ENCODE measurements at regions not wholly inside any gene's neighbourhood (a gene's known extent, or its start where the extent isn't known, plus 50 kb on each side); places are given as distances from the start of the nearest gene placed in this dataset.

DNA sequence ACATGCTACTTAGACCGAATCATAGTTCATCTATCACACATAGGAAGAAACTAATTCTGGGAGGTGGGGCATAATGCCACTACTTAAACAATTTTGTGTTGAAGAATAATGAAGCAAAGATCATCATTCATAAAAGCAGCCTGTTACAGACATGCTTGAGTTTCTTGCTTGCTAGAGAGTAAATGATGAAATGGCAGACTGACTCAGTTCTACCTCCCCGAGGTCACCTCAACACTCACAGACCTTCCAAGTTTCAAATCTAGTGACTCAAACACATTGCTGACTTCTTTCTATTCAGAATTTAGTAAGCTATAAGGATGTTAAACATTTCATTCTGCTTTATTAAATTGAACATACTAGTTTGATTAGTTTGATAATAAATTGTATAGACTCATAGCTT is 636.5 kb upstream of the FRG1 start:
- no peak overlapping the region for H3K9ac ChIP-seq (ENCODE audit: low read depth, low read length)
- no peak overlapping the region for H3K27ac ChIP-seq (ENCODE audit: low read depth, low read length)
- H3K4me3 ChIP-seq (ENCODE audit: low read length) = no peak overlapping the region
- H3K27me3 ChIP-seq (ENCODE audit: insufficient read depth, low read length) = no peaks in the 10 kb centered on the region
- WGBS = no CpG with 5 or more reads among the region's 2 CpGs
- H3K36me3 ChIP-seq (ENCODE audit: insufficient read depth, low read length) = no peaks in the 10 kb centered on the region
- no peaks in the 10 kb centered on the region for H3K4me1 ChIP-seq (ENCODE audit: insufficient read depth, low read length)
- H3K9me3 ChIP-seq (ENCODE audit: insufficient read depth, low read depth, low read length) = no peaks in the 10 kb centered on the region

DNA sequence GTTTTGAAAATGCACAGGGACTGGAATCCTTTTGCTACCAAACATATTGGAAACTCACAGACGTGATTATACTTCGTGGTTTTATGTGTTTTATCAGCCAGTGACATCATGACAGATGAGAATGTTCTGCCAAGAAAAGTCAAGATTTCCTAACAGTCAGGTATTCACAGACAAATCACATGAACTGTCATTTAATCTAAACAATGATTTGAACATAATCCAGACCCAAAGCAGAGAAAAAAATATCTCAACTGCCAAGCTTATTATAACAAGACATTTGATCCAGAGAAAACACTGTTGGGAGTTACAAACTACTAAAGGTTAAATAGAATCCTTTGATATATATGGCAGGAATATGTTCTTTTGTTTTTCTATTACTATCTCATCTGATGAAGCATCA is 635.9 kb upstream of the FRG1 start:
- H3K9ac ChIP-seq (ENCODE audit: low read depth, low read length) = no peak overlapping the region
- no peaks in the 10 kb centered on the region for H3K9me3 ChIP-seq (ENCODE audit: insufficient read depth, low read depth, low read length)
- no peak overlapping the region for H3K4me3 ChIP-seq (ENCODE audit: low read length)
- H3K27ac ChIP-seq (ENCODE audit: low read depth, low read length) = no peak overlapping the region
- no peaks in the 10 kb centered on the region for H3K27me3 ChIP-seq (ENCODE audit: insufficient read depth, low read length)
- 90% methylated on average over 2 of the region's 2 CpGs for WGBS
- H3K4me1 ChIP-seq (ENCODE audit: insufficient read depth, low read length) = no peaks in the 10 kb centered on the region
- H3K36me3 ChIP-seq (ENCODE audit: insufficient read depth, low read length) = no peaks in the 10 kb centered on the region

DNA sequence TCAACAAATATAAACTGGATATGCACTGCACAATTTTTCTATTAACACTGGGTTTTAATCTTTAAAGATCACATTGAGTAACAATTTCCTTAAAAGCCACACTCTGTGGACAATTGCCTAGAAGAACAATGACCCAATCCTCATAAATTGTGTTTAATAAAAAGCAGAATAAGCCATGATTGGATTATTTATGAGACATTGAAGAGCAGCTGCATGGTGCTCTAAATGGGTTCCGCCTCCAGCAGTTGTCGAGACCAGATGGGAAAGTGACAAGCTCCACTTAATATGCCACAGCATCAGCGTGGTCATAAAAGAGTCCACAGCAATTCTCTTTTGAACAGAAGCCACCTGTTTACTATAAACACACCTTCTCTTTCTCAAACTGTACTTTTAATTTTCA is 635.2 kb upstream of the FRG1 start:
- Histone ChIP-seq H3K27ac (ENCODE audit: low read depth, low read length) (no peak overlapping the region), H3K9me3 (ENCODE audit: insufficient read depth, low read depth, low read length) (no peaks in the 10 kb centered on the region), H3K36me3 (ENCODE audit: insufficient read depth, low read length) (no peaks in the 10 kb centered on the region), H3K9ac (ENCODE audit: low read depth, low read length) (no peak overlapping the region), H3K4me1 (ENCODE audit: insufficient read depth, low read length) (no peaks in the 10 kb centered on the region), H3K4me3 (ENCODE audit: low read length) (no peak overlapping the region), H3K27me3 (ENCODE audit: insufficient read depth, low read length) (no peaks in the 10 kb centered on the region)
- 92% methylated on average over 3 of the region's 3 CpGs for WGBS

DNA sequence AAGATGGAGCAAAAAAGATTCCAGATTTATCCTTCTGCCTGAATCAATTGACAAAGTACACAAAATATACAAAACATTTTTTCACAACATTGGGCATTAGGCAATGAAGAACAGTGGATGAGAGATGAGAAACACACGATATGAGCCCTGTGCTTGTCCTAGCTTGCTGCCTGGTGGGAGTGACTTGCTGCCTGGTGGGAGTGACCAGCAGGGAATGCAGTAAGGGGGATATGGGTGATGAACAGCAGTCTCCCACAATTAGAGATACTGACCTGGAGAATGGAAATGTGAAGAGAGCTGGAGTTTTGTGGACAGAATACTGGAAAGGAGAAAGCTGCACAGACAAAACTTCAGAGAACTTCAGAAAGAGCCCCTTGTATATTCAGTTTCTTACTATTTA is 629.4 kb upstream of the FRG1 start:
- no peak overlapping the region for H3K27ac ChIP-seq (ENCODE audit: low read depth, low read length)
- H3K9ac ChIP-seq (ENCODE audit: low read depth, low read length) = no peak overlapping the region
- 63% methylated on average over 1 of the region's 1 CpG for WGBS
- H3K4me1 ChIP-seq (ENCODE audit: insufficient read depth, low read length) = no peaks in the 10 kb centered on the region
- no peaks in the 10 kb centered on the region for H3K27me3 ChIP-seq (ENCODE audit: insufficient read depth, low read length)
- H3K9me3 ChIP-seq (ENCODE audit: insufficient read depth, low read depth, low read length) = no peaks in the 10 kb centered on the region
- H3K4me3 ChIP-seq (ENCODE audit: low read length) = no peak overlapping the region
- H3K36me3 ChIP-seq (ENCODE audit: insufficient read depth, low read length) = no peaks in the 10 kb centered on the region

DNA sequence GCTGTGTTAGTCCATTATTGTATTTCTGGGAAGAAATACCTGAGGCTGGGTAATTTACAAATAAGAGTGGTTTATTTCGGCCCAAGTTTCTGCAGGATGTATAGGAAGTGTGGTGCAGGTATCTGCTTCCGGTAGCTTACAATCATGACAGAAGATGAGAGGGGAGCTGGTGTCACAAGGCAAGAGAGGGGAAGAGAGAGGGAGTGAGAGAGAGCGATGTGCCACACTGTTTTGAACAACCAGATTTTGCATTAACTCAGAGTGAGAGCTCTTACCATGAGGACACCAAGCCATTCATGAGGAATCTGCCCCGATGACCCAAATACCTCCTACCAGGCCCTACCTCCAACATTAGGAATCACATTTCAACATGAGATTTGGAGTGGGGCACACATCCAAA is 627.6 kb upstream of the FRG1 start:
- WGBS = 81% methylated on average over 4 of the region's 4 CpGs
- H3K27me3 ChIP-seq (ENCODE audit: insufficient read depth, low read length) = no peaks in the 10 kb centered on the region
- H3K4me3 ChIP-seq (ENCODE audit: low read length) = no peak overlapping the region
- no peaks in the 10 kb centered on the region for H3K9me3 ChIP-seq (ENCODE audit: insufficient read depth, low read depth, low read length)
- H3K4me1 ChIP-seq (ENCODE audit: insufficient read depth, low read length) = no peaks in the 10 kb centered on the region
- no peaks in the 10 kb centered on the region for H3K36me3 ChIP-seq (ENCODE audit: insufficient read depth, low read length)
- no peak overlapping the region for H3K27ac ChIP-seq (ENCODE audit: low read depth, low read length)
- no peak overlapping the region for H3K9ac ChIP-seq (ENCODE audit: low read depth, low read length)

DNA sequence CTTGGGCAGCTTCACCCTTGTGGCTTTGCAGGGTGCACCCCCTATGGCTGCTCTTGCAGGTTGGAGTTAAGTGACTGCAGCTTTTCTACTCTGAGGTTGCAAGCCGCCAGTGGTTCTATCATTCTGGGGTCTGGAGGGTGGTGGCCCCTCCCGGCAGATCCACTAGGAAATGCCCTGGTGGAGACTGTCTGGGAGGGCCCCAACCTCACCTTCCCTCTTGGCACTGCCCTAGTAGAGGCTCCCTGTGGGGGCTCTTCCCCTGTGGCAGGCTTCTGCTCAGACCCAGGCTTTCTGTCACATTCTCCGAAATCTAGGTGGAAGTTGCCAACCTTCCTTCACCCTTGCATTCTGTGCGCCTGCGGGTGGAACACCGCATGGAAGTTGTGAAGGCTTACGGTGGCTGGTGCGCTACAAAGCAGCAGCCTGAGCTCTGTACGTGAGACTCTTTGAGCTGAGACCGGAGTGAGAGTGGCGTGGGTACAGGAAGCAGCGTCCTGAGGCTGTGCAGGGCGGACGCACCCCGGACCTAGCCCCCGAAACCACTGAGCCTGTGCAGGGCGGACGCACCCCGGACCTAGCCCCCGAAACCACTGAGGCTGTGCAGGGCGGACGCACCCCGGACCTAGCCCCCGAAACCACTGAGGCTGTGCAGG is 626.7 kb upstream of the FRG1 start:
- Histone ChIP-seq H3K9ac (ENCODE audit: low read depth, low read length) (no peak overlapping the region), H3K27me3 (ENCODE audit: insufficient read depth, low read length) (no peaks in the 10 kb centered on the region), H3K4me1 (ENCODE audit: insufficient read depth, low read length) (no peaks in the 10 kb centered on the region), H3K27ac (ENCODE audit: low read depth, low read length) (no peak overlapping the region), H3K36me3 (ENCODE audit: insufficient read depth, low read length) (no peaks in the 10 kb centered on the region), H3K4me3 (ENCODE audit: low read length) (no peak overlapping the region), H3K9me3 (ENCODE audit: insufficient read depth, low read depth, low read length) (no peaks in the 10 kb centered on the region)
- WGBS = 96% methylated on average over 18 of the region's 24 CpGs

DNA sequence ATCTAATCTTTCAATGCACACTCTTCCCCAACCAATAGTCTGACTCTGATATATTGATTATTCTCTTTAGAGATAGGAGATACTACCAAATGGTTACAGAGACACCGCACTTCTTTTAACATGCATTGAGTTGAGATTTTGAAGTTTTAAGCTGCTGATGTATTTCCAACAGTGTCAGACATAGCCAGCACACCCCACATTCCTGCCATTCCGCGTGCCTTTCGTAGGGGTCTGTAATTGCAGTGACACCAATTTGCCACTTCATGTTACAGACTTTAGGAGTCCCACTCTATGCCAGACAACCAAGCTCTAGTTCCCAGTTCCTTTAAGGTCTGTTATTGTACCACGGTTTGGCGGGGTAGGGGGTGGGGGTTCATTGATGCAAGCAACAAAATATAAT is 618.2 kb upstream of the FRG1 start:
- Histone ChIP-seq H3K9me3 (ENCODE audit: insufficient read depth, low read depth, low read length) (no peaks in the 10 kb centered on the region), H3K36me3 (ENCODE audit: insufficient read depth, low read length) (no peaks in the 10 kb centered on the region), H3K4me3 (ENCODE audit: low read length) (no peak overlapping the region), H3K27me3 (ENCODE audit: insufficient read depth, low read length) (no peaks in the 10 kb centered on the region), H3K27ac (ENCODE audit: low read depth, low read length) (no peak overlapping the region), H3K9ac (ENCODE audit: low read depth, low read length) (no peak overlapping the region), H3K4me1 (ENCODE audit: insufficient read depth, low read length) (no peaks in the 10 kb centered on the region)
- WGBS = 94% methylated on average over 4 of the region's 6 CpGs

DNA sequence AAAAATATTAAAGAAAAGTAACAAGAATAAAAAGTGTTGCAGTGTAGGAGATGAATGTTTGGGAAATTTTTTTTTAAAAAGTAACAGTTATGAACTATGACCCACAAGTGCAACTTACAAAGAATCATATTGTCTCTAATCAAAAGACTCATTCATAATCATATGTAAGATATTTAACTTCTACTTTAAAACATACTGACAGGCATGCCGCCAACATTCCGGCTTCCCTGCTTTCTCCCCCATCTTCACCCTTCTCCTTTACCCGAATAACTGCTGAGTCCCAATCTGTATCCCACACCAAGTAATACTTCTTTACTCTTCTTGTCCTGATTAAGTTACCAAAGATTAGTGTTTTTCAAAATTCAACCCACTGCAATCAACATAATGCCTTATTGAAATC is 598.8 kb upstream of the FRG1 start:
- WGBS = 92% methylated on average over 3 of the region's 3 CpGs
- Histone ChIP-seq H3K9ac (ENCODE audit: low read depth, low read length) (no peak overlapping the region), H3K9me3 (ENCODE audit: insufficient read depth, low read depth, low read length) (no peaks in the 10 kb centered on the region), H3K4me1 (ENCODE audit: insufficient read depth, low read length) (no peaks in the 10 kb centered on the region), H3K27me3 (ENCODE audit: insufficient read depth, low read length) (no peaks in the 10 kb centered on the region), H3K4me3 (ENCODE audit: low read length) (no peak overlapping the region), H3K27ac (ENCODE audit: low read depth, low read length) (no peak overlapping the region), H3K36me3 (ENCODE audit: insufficient read depth, low read length) (no peaks in the 10 kb centered on the region)

DNA sequence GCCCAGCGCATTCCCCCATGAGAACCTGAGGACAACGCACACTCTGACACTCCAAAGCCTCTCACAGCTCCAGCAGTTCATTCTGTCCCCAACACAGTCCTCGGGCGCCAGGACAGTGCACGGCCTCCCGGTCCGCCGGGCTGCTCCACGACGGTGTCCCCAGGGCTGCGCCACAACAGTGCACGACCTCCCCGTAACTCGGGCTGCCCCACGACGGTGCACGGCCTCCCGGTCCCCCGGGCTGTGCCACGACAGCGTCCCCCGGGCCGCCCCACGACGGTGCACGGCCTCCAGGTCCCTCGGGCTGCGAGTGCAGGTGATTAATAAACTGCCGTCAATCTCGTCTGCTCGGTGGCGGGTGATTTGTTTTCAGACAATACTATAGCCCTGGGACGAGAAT is 585.1 kb upstream of the FRG1 start:
- Histone ChIP-seq H3K36me3 (ENCODE audit: insufficient read depth, low read length) (no peaks in the 10 kb centered on the region), H3K27ac (ENCODE audit: low read depth, low read length) (no peak overlapping the region), H3K27me3 (ENCODE audit: insufficient read depth, low read length) (no peaks in the 10 kb centered on the region), H3K4me1 (ENCODE audit: insufficient read depth, low read length) (no peaks in the 10 kb centered on the region), H3K9ac (ENCODE audit: low read depth, low read length) (no peak overlapping the region), H3K9me3 (ENCODE audit: insufficient read depth, low read depth, low read length) (no peaks in the 10 kb centered on the region), H3K4me3 (ENCODE audit: low read length) (no peak overlapping the region)
- 92% methylated on average over 33 of the region's 33 CpGs for WGBS

DNA sequence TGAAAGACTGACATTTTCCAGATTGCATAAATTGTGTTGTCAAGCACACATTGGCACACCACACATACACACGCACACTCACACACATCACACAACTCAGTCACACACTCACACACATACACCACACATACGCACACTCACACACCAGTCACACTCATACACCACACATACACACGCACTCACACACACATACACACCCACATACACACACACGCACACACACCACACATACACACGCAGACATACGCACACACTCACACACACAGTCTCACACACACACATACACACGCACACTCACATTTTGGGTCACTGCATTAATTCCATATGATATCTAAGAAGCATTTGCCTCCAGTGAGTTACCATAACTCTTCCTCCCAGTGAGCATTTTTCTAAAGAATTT is 578.3 kb upstream of the FRG1 start:
- WGBS = 93% methylated on average over 7 of the region's 7 CpGs
- no peaks in the 10 kb centered on the region for H3K27me3 ChIP-seq (ENCODE audit: insufficient read depth, low read length)
- no peak overlapping the region for H3K9ac ChIP-seq (ENCODE audit: low read depth, low read length)
- H3K27ac ChIP-seq (ENCODE audit: low read depth, low read length) = no peak overlapping the region
- H3K36me3 ChIP-seq (ENCODE audit: insufficient read depth, low read length) = no peaks in the 10 kb centered on the region
- no peaks in the 10 kb centered on the region for H3K9me3 ChIP-seq (ENCODE audit: insufficient read depth, low read depth, low read length)
- no peak overlapping the region for H3K4me3 ChIP-seq (ENCODE audit: low read length)
- no peaks in the 10 kb centered on the region for H3K4me1 ChIP-seq (ENCODE audit: insufficient read depth, low read length)

DNA sequence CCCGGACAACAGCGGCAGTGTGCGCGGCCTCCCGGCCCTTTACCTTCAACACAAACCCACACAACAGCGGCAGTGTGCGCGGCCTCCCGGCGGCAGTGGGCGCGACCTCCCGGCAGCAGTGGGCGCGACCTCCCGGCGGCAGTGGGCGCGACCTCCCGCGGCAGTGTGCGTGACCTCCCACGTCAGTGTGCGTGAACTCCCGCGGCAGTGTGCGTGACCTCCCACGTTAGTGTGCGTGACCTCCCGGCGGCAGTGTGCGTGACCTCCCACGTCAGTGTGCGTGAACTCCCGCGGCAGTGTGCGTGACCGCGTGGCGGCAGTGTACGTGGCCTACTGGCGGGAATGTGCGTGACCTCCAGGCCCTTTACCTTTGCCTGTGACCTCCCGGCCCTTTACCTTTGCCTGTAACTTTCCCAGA is 576.6 kb upstream of the FRG1 start:
- H3K4me1 ChIP-seq (ENCODE audit: insufficient read depth, low read length) = no peaks in the 10 kb centered on the region
- H3K9ac ChIP-seq (ENCODE audit: low read depth, low read length) = no peak overlapping the region
- 91% methylated on average over 44 of the region's 44 CpGs for WGBS
- no peak overlapping the region for H3K4me3 ChIP-seq (ENCODE audit: low read length)
- no peak overlapping the region for H3K27ac ChIP-seq (ENCODE audit: low read depth, low read length)
- no peaks in the 10 kb centered on the region for H3K36me3 ChIP-seq (ENCODE audit: insufficient read depth, low read length)
- no peaks in the 10 kb centered on the region for H3K9me3 ChIP-seq (ENCODE audit: insufficient read depth, low read depth, low read length)
- H3K27me3 ChIP-seq (ENCODE audit: insufficient read depth, low read length) = no peaks in the 10 kb centered on the region

DNA sequence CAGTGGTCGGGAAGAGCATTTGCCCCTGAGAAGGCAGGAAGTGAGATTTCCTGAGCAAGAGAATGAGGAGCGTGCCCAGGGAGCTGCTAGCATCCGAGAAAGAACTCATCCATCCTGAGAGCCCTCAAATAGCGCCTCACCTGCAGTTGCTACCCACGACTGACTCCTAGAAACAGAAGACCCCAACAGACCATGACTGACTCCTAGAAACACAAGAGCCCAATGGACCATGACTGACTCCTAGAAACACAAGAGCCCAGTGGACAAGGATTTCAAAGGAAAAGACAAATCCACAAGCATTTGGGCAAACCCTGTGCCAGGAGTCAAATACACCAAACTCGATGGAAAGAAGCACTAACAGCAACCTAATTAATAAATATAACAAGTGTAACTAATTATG is 575.2 kb upstream of the FRG1 start:
- WGBS = 96% methylated on average over 5 of the region's 6 CpGs
- H3K4me1 ChIP-seq (ENCODE audit: insufficient read depth, low read length) = no peaks in the 10 kb centered on the region

More for the DNA sequence above, 575.2 kb upstream of the FRG1 start:
- no peaks in the 10 kb centered on the region for H3K27me3 ChIP-seq (ENCODE audit: insufficient read depth, low read length)
- no peak overlapping the region for H3K27ac ChIP-seq (ENCODE audit: low read depth, low read length)
- H3K4me3 ChIP-seq (ENCODE audit: low read length) = no peak overlapping the region
- no peaks in the 10 kb centered on the region for H3K9me3 ChIP-seq (ENCODE audit: insufficient read depth, low read depth, low read length)
- no peaks in the 10 kb centered on the region for H3K36me3 ChIP-seq (ENCODE audit: insufficient read depth, low read length)
- no peak overlapping the region for H3K9ac ChIP-seq (ENCODE audit: low read depth, low read length)

Measured in HUES64 (cell line).